IMR-90 (cell line): ENCODE measurements at regions not wholly inside any gene's neighbourhood (a gene's known extent, or its start where the extent isn't known, plus 50 kb on each side); places are given as distances from the start of the nearest gene placed in this dataset.

Source experiments
- FOS ChIP-seq: fragments of 150-350 bp; IDR thresholded peaks from 2 replicates; pipeline ENCODE4 v1.6.1; 2016; ENCODE audit warnings: low read depth, low read length
- MXI1 ChIP-seq: IDR thresholded peaks from 2 replicates; pipeline ENCODE4 v1.6.1; 2012; ENCODE audit warnings: low read depth, mild to moderate bottlenecking, low read length, moderate library complexity, borderline replicate concordance
- POLR2A ChIP-seq: IDR thresholded peaks from 2 replicates; pipeline ENCODE4 v1.6.1; 2012; ENCODE audit warnings: mild to moderate bottlenecking, low read depth, low read length
- RAD21 ChIP-seq: IDR thresholded peaks from 2 replicates; pipeline ENCODE4 v1.6.1; 2012; ENCODE audit warnings: low read length, improper control_type of control experiment
- SMC3 ChIP-seq: fragments of 150-350 bp; IDR thresholded peaks from 2 replicates; pipeline ENCODE4 v1.6.1; 2016; ENCODE audit warnings: low read depth, mild to moderate bottlenecking, antibody characterized with exemption, low read length, moderate library complexity
- TF ChIP-seq, protein P1 (sequence below): conservative IDR thresholded peaks from 2 replicates; pipeline ENCODE4 v1.5.1; 2012; ENCODE audit warnings: mild to moderate bottlenecking, low read depth, low read length, improper control_type of control experiment
- TF ChIP-seq, protein P2 (sequence below): fragments of 150-350 bp; IDR thresholded peaks from 2 replicates; pipeline ENCODE4 v1.6.1; 2017; ENCODE audit warnings: mild to moderate bottlenecking, antibody characterized with exemption, low read length, low read depth

DNA sequence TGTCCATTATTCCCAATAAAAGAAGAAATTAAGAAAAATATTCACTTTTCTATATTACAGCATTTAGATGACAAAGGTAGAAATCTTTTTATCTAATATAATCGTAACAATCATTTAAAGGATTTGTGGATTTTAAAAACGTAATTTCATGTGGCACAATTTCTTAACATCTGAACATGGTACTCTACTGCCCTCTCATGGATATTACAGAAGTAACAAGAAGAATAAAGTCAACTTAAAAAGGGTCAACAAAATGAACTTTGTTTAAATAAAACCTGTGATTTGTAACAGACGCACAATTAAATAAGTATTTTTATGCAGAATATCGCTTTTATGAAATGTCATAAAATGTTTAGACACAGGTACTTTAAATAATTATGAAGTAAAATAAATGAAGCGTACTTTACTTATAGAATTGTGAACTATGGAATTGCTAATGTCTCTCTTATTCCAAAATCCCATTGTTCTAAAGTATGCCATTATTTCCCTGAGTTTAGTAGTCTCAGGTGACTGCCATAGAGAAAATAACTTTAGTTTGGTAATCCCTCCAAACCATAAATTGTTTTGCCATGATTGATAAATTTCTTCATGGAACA lies 366.8 kb upstream of the ZNF385D start:
- TF ChIP-seq MXI1 (no peak), RAD21 (peak; percentile 77), POLR2A (no peak), SMC3 (peak; percentile 63), FOS (no peak)
- TF ChIP-seq, protein P1, sequence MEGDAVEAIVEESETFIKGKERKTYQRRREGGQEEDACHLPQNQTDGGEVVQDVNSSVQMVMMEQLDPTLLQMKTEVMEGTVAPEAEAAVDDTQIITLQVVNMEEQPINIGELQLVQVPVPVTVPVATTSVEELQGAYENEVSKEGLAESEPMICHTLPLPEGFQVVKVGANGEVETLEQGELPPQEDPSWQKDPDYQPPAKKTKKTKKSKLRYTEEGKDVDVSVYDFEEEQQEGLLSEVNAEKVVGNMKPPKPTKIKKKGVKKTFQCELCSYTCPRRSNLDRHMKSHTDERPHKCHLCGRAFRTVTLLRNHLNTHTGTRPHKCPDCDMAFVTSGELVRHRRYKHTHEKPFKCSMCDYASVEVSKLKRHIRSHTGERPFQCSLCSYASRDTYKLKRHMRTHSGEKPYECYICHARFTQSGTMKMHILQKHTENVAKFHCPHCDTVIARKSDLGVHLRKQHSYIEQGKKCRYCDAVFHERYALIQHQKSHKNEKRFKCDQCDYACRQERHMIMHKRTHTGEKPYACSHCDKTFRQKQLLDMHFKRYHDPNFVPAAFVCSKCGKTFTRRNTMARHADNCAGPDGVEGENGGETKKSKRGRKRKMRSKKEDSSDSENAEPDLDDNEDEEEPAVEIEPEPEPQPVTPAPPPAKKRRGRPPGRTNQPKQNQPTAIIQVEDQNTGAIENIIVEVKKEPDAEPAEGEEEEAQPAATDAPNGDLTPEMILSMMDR = peak; percentile 72
- TF ChIP-seq, protein P2, sequence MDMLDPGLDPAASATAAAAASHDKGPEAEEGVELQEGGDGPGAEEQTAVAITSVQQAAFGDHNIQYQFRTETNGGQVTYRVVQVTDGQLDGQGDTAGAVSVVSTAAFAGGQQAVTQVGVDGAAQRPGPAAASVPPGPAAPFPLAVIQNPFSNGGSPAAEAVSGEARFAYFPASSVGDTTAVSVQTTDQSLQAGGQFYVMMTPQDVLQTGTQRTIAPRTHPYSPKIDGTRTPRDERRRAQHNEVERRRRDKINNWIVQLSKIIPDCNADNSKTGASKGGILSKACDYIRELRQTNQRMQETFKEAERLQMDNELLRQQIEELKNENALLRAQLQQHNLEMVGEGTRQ = no peak
